Gastrocnemius medialis (tissue), 4 donors: ENCODE measurements at regions not wholly inside any gene's neighbourhood (a gene's known extent, or its start where the extent isn't known, plus 50 kb on each side); places are given as distances from the start of the nearest gene placed in this dataset.

Experiments used
- POLR2A ChIP-seq, 2 donors: fragments of 450-650 bp; IDR thresholded peaks; one replicate each; pipeline ENCODE4 v1.6.1; 2017; ENCODE audit warnings: antibody characterized with exemption in 2 of 2, mild to moderate bottlenecking in 2 of 2, moderate library complexity in 2 of 2
- TF ChIP-seq, protein P1 (sequence below), 5 experiments: fragments of 450-650 bp in 3 of 5; fragments of 200-600 bp in 2 of 5; sonication (generic) in 2 of 5; IDR thresholded peaks in 4 of 5; conservative IDR thresholded peaks in 1 of 5; 1 replicate in 4 of 5; 2 replicates in 1 of 5; pipeline ENCODE4 v1.5.1; 2016 to 2019; ENCODE audit warnings: antibody characterized with exemption in 5 of 5, mild to moderate bottlenecking in 3 of 5, moderate library complexity in 3 of 5

DNA sequence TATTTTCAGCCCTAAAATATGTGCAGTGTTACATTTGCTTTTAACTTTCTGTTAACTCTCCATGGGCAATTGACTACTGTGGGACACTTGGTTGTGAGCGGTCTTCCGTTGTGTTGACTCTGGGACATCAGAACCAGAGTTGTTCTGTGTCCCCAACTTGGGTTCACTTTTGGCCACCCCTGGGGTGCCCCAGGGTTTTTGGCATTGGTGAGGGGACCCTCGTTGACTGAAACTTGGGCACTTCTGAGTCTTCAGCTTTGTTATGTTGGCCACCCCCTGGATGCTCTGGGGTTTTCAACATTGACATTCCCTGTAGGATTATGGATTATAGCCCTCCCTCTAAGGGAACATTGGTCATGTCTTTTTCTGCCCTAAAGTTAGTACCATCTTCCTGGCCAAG is 57.1 kb downstream of the OR10H4 start:
- TF ChIP-seq, protein P1, sequence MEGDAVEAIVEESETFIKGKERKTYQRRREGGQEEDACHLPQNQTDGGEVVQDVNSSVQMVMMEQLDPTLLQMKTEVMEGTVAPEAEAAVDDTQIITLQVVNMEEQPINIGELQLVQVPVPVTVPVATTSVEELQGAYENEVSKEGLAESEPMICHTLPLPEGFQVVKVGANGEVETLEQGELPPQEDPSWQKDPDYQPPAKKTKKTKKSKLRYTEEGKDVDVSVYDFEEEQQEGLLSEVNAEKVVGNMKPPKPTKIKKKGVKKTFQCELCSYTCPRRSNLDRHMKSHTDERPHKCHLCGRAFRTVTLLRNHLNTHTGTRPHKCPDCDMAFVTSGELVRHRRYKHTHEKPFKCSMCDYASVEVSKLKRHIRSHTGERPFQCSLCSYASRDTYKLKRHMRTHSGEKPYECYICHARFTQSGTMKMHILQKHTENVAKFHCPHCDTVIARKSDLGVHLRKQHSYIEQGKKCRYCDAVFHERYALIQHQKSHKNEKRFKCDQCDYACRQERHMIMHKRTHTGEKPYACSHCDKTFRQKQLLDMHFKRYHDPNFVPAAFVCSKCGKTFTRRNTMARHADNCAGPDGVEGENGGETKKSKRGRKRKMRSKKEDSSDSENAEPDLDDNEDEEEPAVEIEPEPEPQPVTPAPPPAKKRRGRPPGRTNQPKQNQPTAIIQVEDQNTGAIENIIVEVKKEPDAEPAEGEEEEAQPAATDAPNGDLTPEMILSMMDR (IDR thresholded peaks at IDR 0.05 in 4 of 5, conservative IDR thresholded peaks at IDR 0.05 in 1 of 5), result no peak
- no peak for TF ChIP-seq POLR2A (IDR thresholded peaks at IDR 0.05)
